Activated CD8-positive, alpha-beta memory T cell treated with anti-CD3 and anti-CD28 coated beads for 36 hours (primary cell): ENCODE measurements at regions not wholly inside any gene's neighbourhood (a gene's known extent, or its start where the extent isn't known, plus 50 kb on each side); places are given as distances from the start of the nearest gene placed in this dataset.

ENCODE experiments used
- CTCF ChIA-PET: fragments of 350-600 bp; sonication (Branson Sonifier 250); formaldehyde crosslinking; loops from one replicate; lab custom pipeline; 2021; ENCODE audit warnings: antibody characterized with exemption; lab: Charles Lee
- POLR2A ChIA-PET: fragments of 350-600 bp; sonication (Branson Sonifier 250); formaldehyde crosslinking; loops from one replicate; lab custom pipeline; 2021; ENCODE audit warnings: antibody characterized with exemption; lab: Charles Lee

- ChIA-PET CTCF (interaction anchor here (0.6 kb wide), 1 partner anchor 73 kb away, joined by 3 read pairs; no protein-coding TSS in a partner anchor), POLR2A (no interaction called here)
These were observed 51.0 kb upstream of the GAS7 start for GRCh38 chr17:10249271-10250010.
